ENCODE measurements at regions not wholly inside any gene's neighbourhood (a gene's known extent, or its start where the extent isn't known, plus 50 kb on each side); places are given as distances from the start of the nearest gene placed in this dataset.

DNA sequence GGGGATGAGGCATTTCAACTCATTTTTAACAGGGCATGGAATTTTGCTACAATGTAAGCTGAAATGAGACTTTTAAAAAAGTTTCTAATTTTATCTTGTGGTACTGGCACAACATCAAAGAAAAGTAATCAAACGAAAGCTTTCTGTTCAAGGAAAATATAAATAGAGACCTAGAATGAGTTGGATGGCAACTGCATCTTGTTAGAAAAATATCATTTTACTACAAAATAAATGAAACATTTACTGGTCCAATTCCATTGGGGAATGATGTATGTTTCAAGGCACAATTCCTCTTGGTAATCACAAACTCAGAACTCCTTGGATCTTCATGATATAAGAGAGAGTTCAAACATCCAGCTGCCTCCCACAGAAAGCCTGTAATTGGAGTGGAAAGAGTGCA, 102.8 kb downstream of the HMHB1 start:
- no peak overlapping the region for H3K27ac ChIP-seq
- H3K9me3 ChIP-seq (ENCODE audit: insufficient read depth, low read depth) = peaks cover 5% of the 10 kb centered on the region; the same call in 1 of the 2 replicates
- H3K36me3 ChIP-seq (ENCODE audit: low read depth) = no peaks in the 10 kb centered on the region

DNA sequence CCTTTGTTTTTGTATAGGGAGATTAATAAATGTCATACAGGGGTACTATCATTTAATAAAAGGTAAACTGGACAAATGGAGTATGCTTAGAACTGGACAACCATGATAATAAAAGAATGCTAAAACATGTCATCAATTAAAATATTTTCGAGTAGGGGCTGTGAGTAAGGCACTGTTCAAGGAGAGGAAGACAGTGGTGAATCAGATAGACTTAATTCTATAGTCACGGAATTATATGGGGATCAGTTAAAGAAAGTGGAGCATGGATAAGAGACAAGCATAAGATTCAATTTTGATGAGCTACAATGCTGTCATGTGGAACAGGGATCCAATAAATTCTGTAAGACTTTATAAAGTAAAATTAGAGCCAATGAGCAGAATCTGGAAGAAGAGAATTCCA, 104.5 kb downstream of the HMHB1 start:
- H3K9me3 ChIP-seq (ENCODE audit: insufficient read depth, low read depth) = peaks cover 7% of the 10 kb centered on the region; the same call in 1 of the 2 replicates
- ChIA-PET POLR2A (ENCODE audit: unreplicated experiment) (no interaction called here), CTCF (no interaction called here)
- no peaks in the 10 kb centered on the region for H3K9me2 ChIP-seq (ENCODE audit: insufficient read depth)
- H3K4me3 ChIP-seq = no peak overlapping the region
- H3K36me3 ChIP-seq (ENCODE audit: low read depth) = no peaks in the 10 kb centered on the region
- no peaks in the 10 kb centered on the region for H3K79me2 ChIP-seq (ENCODE audit: low read depth)
- H3K27ac ChIP-seq = no peak overlapping the region
- BruUV-seq (replicated peaks) = no TSS peak
- no peaks in the 10 kb centered on the region for H4K20me1 ChIP-seq (ENCODE audit: insufficient read depth)
- H3K4me1 ChIP-seq (replicated peaks; ENCODE audit: insufficient read depth) = peaks cover 27% of the 10 kb centered on the region
- H2AFZ ChIP-seq = no peak overlapping the region
- no peak overlapping the region for H3K4me2 ChIP-seq
- intact Hi-C loops (cut with micrococcal nuclease; ENCODE audit: unreplicated experiment) = no loop called here
- no peak for DNase-seq
- H3F3A ChIP-seq (ENCODE audit: insufficient read depth, low read depth) = peaks cover 11% of the 10 kb centered on the region
- no peaks in the 10 kb centered on the region for H3K27me3 ChIP-seq (ENCODE audit: insufficient read depth, low read depth)
- no peak for TF ChIP-seq EZH2 (IDR thresholded peaks at IDR 0.05; ENCODE audit: low read depth)
- TF ChIP-seq, protein P1, sequence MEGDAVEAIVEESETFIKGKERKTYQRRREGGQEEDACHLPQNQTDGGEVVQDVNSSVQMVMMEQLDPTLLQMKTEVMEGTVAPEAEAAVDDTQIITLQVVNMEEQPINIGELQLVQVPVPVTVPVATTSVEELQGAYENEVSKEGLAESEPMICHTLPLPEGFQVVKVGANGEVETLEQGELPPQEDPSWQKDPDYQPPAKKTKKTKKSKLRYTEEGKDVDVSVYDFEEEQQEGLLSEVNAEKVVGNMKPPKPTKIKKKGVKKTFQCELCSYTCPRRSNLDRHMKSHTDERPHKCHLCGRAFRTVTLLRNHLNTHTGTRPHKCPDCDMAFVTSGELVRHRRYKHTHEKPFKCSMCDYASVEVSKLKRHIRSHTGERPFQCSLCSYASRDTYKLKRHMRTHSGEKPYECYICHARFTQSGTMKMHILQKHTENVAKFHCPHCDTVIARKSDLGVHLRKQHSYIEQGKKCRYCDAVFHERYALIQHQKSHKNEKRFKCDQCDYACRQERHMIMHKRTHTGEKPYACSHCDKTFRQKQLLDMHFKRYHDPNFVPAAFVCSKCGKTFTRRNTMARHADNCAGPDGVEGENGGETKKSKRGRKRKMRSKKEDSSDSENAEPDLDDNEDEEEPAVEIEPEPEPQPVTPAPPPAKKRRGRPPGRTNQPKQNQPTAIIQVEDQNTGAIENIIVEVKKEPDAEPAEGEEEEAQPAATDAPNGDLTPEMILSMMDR (conservative IDR thresholded peaks at IDR 0.05) = no peak

More for the DNA sequence above, 102.8 kb downstream of the HMHB1 start:
- no peak overlapping the region for H3K4me2 ChIP-seq
- no peak for DNase-seq
- no TSS peak for BruUV-seq (replicated peaks)
- H3K9me2 ChIP-seq (ENCODE audit: insufficient read depth) = no peaks in the 10 kb centered on the region
- TF ChIP-seq EZH2 (IDR thresholded peaks at IDR 0.05; ENCODE audit: low read depth) = no peak
- TF ChIP-seq, protein P1 (conservative IDR thresholded peaks at IDR 0.05) = no peak
- intact Hi-C loops (cut with micrococcal nuclease; ENCODE audit: unreplicated experiment) = no loop called here
- no peaks in the 10 kb centered on the region for H3F3A ChIP-seq (ENCODE audit: insufficient read depth, low read depth)
- POLR2A ChIA-PET (ENCODE audit: unreplicated experiment) = no interaction called here
- peaks cover 10% of the 10 kb centered on the region for H3K4me1 ChIP-seq (replicated peaks; ENCODE audit: insufficient read depth)
- no peaks in the 10 kb centered on the region for H4K20me1 ChIP-seq (ENCODE audit: insufficient read depth)
- H2AFZ ChIP-seq = no peak overlapping the region
- H3K27me3 ChIP-seq (ENCODE audit: insufficient read depth, low read depth) = no peaks in the 10 kb centered on the region
- CTCF ChIA-PET = no interaction called here
- H3K79me2 ChIP-seq (ENCODE audit: low read depth) = no peaks in the 10 kb centered on the region
- H3K4me3 ChIP-seq = no peak overlapping the region

DNA sequence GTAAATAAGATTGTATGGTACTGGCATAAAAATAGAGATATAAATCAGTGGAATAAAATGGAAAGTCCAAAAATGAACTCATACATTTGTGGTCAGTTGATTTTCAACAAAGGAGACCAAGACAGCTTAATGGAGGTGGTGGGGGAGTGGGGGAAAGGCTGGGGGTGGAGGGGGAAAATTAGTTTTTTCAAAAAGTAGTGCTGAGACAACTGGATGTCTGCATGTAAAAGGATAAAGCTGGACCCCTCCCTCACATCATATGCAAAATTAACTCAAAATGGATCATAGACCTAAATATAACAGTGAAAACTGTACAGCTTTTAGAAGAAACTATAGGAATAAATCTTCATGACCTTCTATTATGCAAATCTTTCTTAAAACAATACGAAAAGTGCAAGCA, 107.0 kb downstream of the HMHB1 start:
- Histone ChIP-seq H3K4me2 (no peak overlapping the region), H2AFZ (no peak overlapping the region), H3K4me1 (replicated peaks; ENCODE audit: insufficient read depth) (peaks cover 41% of the 10 kb centered on the region), H3F3A (ENCODE audit: insufficient read depth, low read depth) (peaks cover 34% of the 10 kb centered on the region), H3K79me2 (ENCODE audit: low read depth) (no peaks in the 10 kb centered on the region), H3K27me3 (ENCODE audit: insufficient read depth, low read depth) (no peaks in the 10 kb centered on the region), H3K36me3 (ENCODE audit: low read depth) (no peaks in the 10 kb centered on the region), H3K27ac (no peak overlapping the region), H4K20me1 (ENCODE audit: insufficient read depth) (no peaks in the 10 kb centered on the region), H3K4me3 (no peak overlapping the region), H3K9me3 (ENCODE audit: insufficient read depth, low read depth) (peaks cover 7% of the 10 kb centered on the region; the same call in 1 of the 2 replicates), H3K9me2 (ENCODE audit: insufficient read depth) (no peaks in the 10 kb centered on the region)
- intact Hi-C loops (cut with micrococcal nuclease; ENCODE audit: unreplicated experiment) = no loop called here
- POLR2A ChIA-PET (ENCODE audit: unreplicated experiment) = no interaction called here
- CTCF ChIA-PET = no interaction called here
- no TSS peak for BruUV-seq (replicated peaks)
- no peak for TF ChIP-seq EZH2 (IDR thresholded peaks at IDR 0.05; ENCODE audit: low read depth)
- no peak for DNase-seq

DNA sequence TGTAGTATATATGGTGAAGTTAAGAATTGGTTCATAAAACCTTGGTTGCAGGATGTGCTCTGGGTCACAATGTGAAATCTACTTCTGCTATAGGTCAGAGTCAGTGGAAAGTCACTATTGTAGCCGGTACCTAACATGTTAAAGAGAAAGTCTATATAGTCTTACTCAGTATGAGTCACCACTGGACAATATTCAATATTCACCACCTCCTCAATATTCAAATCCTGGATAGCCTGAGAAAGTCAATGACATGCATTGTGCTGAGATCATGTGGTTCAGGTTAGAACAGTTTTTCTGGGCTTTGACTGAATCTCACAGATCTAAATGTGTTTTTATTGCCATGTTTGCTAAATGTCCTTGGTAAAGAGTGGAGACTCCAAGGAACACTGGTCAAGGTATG, 108.8 kb downstream of the HMHB1 start:
- Histone ChIP-seq H3K27ac (peak overlapping the region; percentile 85), H3K27me3 (ENCODE audit: insufficient read depth, low read depth) (no peaks in the 10 kb centered on the region), H2AFZ (no peak overlapping the region), H3K79me2 (ENCODE audit: low read depth) (no peaks in the 10 kb centered on the region), H3K9me3 (ENCODE audit: insufficient read depth, low read depth) (peaks cover 7% of the 10 kb centered on the region; the same call in 1 of the 2 replicates), H3K4me1 (replicated peaks; ENCODE audit: insufficient read depth) (peaks cover 47% of the 10 kb centered on the region), H3K4me2 (peak overlapping the region; percentile 49), H3F3A (ENCODE audit: insufficient read depth, low read depth) (peaks cover 34% of the 10 kb centered on the region), H3K36me3 (ENCODE audit: low read depth) (no peaks in the 10 kb centered on the region; the same call in 1 of the 2 replicates), H3K9me2 (ENCODE audit: insufficient read depth) (no peaks in the 10 kb centered on the region), H3K4me3 (no peak overlapping the region), H4K20me1 (ENCODE audit: insufficient read depth) (no peaks in the 10 kb centered on the region)
- DNase-seq = peak in 1 of 2 experiments; percentile 62
- no peak for TF ChIP-seq EZH2 (IDR thresholded peaks at IDR 0.05; ENCODE audit: low read depth)
- TF ChIP-seq, protein P1 (conservative IDR thresholded peaks at IDR 0.05) = no peak
- BruUV-seq (replicated peaks) = no TSS peak
- intact Hi-C loops (cut with micrococcal nuclease; ENCODE audit: unreplicated experiment) = loop anchor here (2.0 to 5.0 kb wide), 3 partner anchors 46 to 93 kb away; no protein-coding TSS in a partner anchor
- POLR2A ChIA-PET (ENCODE audit: unreplicated experiment) = interaction anchor here (0.6 kb wide), 1 partner anchor 73 kb away, joined by 4 read pairs; no protein-coding TSS in a partner anchor
- CTCF ChIA-PET = interaction anchor here (0.6 kb wide), 1 partner anchor 96 kb away, joined by 3 read pairs; no protein-coding TSS in a partner anchor

Data from PC-9 (cell line).